Skeletal muscle tissue (tissue), 3 donors: ENCODE measurements at regions not wholly inside any gene's neighbourhood (a gene's known extent, or its start where the extent isn't known, plus 50 kb on each side); places are given as distances from the start of the nearest gene placed in this dataset.

Experiments used
- H3K27ac ChIP-seq: one replicate; pipeline ENCODE4 v1.7.0; 2013; ENCODE audit warnings: mild to moderate bottlenecking, low read depth, low read length, inconsistent platforms
- H3K27me3 ChIP-seq, 3 donors: one replicate each; pipeline ENCODE4 v1.7.0; 2013; ENCODE audit warnings: low read length in 3 of 3; ENCODE audit not compliant: control insufficient read depth in 3 of 3, insufficient read depth in 3 of 3
- H3K36me3 ChIP-seq, 3 donors: one replicate each; pipeline ENCODE4 v1.7.0; 2013; ENCODE audit warnings: low read length in 3 of 3; ENCODE audit not compliant: control insufficient read depth in 3 of 3, insufficient read depth in 3 of 3
- H3K4me1 ChIP-seq, 3 donors: one replicate each; pipeline ENCODE4 v1.7.0; 2013; ENCODE audit warnings: low read length in 3 of 3, mild to moderate bottlenecking in 3 of 3; ENCODE audit not compliant: control insufficient read depth in 3 of 3, insufficient read depth in 3 of 3
- H3K4me3 ChIP-seq, 3 donors: one replicate each; pipeline ENCODE4 v1.7.0; 2013; ENCODE audit warnings: low read length in 3 of 3
- H3K9ac ChIP-seq, 3 donors: one replicate each; pipeline ENCODE4 v1.7.0; 2013; ENCODE audit warnings: low read length in 3 of 3, mild to moderate bottlenecking in 3 of 3, moderate library complexity in 2 of 3, low read depth in 1 of 3
- H3K9me3 ChIP-seq, 3 donors: one replicate each; pipeline ENCODE4 v1.7.0; 2013; ENCODE audit warnings: low read length in 3 of 3; ENCODE audit not compliant: control insufficient read depth in 3 of 3
- donor health status: Osteomylitis.

- Histone ChIP-seq H3K27me3 (no peaks in the 10 kb centered on the region), H3K9ac (no peak overlapping the region), H3K4me1 (no peaks in the 10 kb centered on the region), H3K36me3 (no peaks in the 10 kb centered on the region), H3K27ac (no peak overlapping the region), H3K9me3 (no peaks in the 10 kb centered on the region), H3K4me3 (no peak overlapping the region)
Measured at GRCh38 chr4:149112109-149112508, 669.9 kb upstream of the NR3C2 start.

DNA sequence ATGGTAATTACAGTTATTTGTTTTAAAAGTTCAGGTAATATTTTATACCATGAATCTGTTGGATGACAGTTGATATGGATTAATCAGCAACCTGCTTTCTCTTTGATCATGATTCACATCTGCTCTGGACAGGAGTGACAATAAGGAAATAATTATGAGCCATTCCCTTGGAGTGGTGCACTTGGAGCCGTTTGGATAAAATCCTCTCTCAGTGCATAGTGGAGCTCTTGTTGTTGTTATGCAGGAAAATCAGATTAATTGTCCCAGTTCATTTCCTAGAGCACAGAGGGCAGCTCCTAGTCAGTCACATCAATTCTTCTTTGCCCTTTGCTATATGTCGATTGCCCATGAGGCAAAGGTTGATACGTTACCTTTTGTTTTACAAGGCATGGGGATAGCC lies 668.3 kb upstream of the NR3C2 start:
- no peaks in the 10 kb centered on the region for H3K36me3 ChIP-seq
- H3K27me3 ChIP-seq: no peaks in the 10 kb centered on the region
- H3K4me1 ChIP-seq: no peaks in the 10 kb centered on the region
- no peak overlapping the region for H3K9ac ChIP-seq
- no peaks in the 10 kb centered on the region for H3K9me3 ChIP-seq
- H3K4me3 ChIP-seq: no peak overlapping the region
- no peak overlapping the region for H3K27ac ChIP-seq

- Histone ChIP-seq H3K9ac (no peak overlapping the region), H3K27me3 (no peaks in the 10 kb centered on the region), H3K36me3 (no peaks in the 10 kb centered on the region), H3K9me3 (no peaks in the 10 kb centered on the region), H3K4me3 (no peak overlapping the region), H3K27ac (no peak overlapping the region), H3K4me1 (no peaks in the 10 kb centered on the region)
Measured at GRCh38 chr4:149108626-149109025, 666.4 kb upstream of the NR3C2 start.

- Histone ChIP-seq H3K27ac (no peak overlapping the region), H3K27me3 (no peaks in the 10 kb centered on the region), H3K36me3 (no peaks in the 10 kb centered on the region)
Measured at GRCh38 chr4:149102765-149103164, 660.6 kb upstream of the NR3C2 start.

DNA sequence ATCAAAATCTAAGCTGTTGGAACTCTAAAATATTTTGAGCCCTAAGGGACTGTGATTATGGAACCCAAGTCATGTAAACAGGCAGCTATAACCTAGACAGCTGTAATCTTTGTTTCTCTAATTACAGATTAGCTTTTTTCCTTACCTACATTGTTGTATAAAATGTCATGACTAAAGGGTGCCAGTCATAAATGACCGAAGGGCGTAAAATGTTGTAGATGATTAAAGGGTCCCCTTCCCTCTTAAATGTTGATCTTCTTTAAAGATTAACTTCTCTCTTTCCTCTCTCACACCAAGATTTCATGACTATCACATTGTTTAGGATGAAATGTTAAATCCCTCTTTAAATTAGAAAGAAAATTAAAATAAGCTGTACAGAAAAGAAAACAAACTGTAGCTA lies 659.4 kb upstream of the NR3C2 start:
- H3K36me3 ChIP-seq: no peaks in the 10 kb centered on the region
- H3K27me3 ChIP-seq: no peaks in the 10 kb centered on the region
- no peak overlapping the region for H3K4me3 ChIP-seq
- no peaks in the 10 kb centered on the region for H3K4me1 ChIP-seq
- H3K27ac ChIP-seq: no peak overlapping the region
- H3K9me3 ChIP-seq: peaks cover 0 to 2% (median 0%) of the 10 kb centered on the region in 3 donors
- no peak overlapping the region for H3K9ac ChIP-seq

More at GRCh38 chr4:149102765-149103164, 660.6 kb upstream of the NR3C2 start:
- H3K9ac ChIP-seq: no peak overlapping the region
- H3K4me3 ChIP-seq: no peak overlapping the region
- H3K9me3 ChIP-seq: no peaks in the 10 kb centered on the region
- H3K4me1 ChIP-seq: no peaks in the 10 kb centered on the region

- Histone ChIP-seq H3K27ac (no peak overlapping the region), H3K4me1 (no peaks in the 10 kb centered on the region), H3K27me3 (no peaks in the 10 kb centered on the region), H3K36me3 (no peaks in the 10 kb centered on the region), H3K9me3 (peaks cover 2 to 6% (median 5%) of the 10 kb centered on the region in 3 donors), H3K4me3 (no peak overlapping the region), H3K9ac (no peak overlapping the region)
Measured at GRCh38 chr4:149095811-149096210, 653.6 kb upstream of the NR3C2 start.

DNA sequence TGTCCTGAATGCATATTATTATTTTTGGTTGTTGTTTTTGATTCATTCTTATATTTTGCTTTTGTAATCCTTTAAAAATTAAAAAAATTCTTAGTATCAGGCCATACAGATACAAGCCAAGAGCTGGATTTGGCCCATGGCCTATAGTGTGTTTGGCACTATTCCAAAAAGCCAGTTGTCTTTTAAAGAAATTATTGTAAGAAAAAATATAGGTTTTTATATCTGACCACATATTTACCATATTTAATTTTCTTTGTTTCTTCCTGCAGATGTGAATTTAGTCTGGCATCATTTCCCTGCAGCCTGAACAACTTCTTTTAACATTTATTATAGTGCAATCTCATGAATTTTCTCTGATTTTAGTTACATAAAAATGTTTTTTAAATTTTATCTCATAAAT lies 652.8 kb upstream of the NR3C2 start:
- Histone ChIP-seq H3K9ac (no peak overlapping the region), H3K27ac (no peak overlapping the region), H3K9me3 (peaks cover 2 to 6% (median 5%) of the 10 kb centered on the region in 3 donors), H3K27me3 (no peaks in the 10 kb centered on the region), H3K4me1 (no peaks in the 10 kb centered on the region), H3K4me3 (no peak overlapping the region), H3K36me3 (no peaks in the 10 kb centered on the region)

GRCh38 chr4:149084144-149084543 lies 641.9 kb upstream of the NR3C2 start:
- Histone ChIP-seq H3K9ac (no peak overlapping the region), H3K27ac (no peak overlapping the region), H3K27me3 (no peaks in the 10 kb centered on the region), H3K36me3 (no peaks in the 10 kb centered on the region), H3K9me3 (no peaks in the 10 kb centered on the region), H3K4me3 (no peak overlapping the region), H3K4me1 (no peaks in the 10 kb centered on the region)

- no peak overlapping the region for H3K4me3 ChIP-seq
Measured at GRCh38 chr4:149077181-149077580, 635.0 kb upstream of the NR3C2 start.

GRCh38 chr4:149076401-149076800 lies 634.2 kb upstream of the NR3C2 start:
- no peak overlapping the region for H3K9ac ChIP-seq
- H3K9me3 ChIP-seq: no peaks in the 10 kb centered on the region
- no peak overlapping the region for H3K27ac ChIP-seq
- no peaks in the 10 kb centered on the region for H3K36me3 ChIP-seq
- no peak overlapping the region for H3K4me3 ChIP-seq
- H3K27me3 ChIP-seq: no peaks in the 10 kb centered on the region
- peaks cover 0 to 3% (median 0%) of the 10 kb centered on the region in 3 donors for H3K4me1 ChIP-seq

More at GRCh38 chr4:149077181-149077580, 635.0 kb upstream of the NR3C2 start:
- H3K4me1 ChIP-seq: peaks cover 0 to 3% (median 0%) of the 10 kb centered on the region in 3 donors
- H3K27ac ChIP-seq: no peak overlapping the region
- H3K27me3 ChIP-seq: no peaks in the 10 kb centered on the region
- no peak overlapping the region for H3K9ac ChIP-seq
- no peaks in the 10 kb centered on the region for H3K9me3 ChIP-seq
- no peaks in the 10 kb centered on the region for H3K36me3 ChIP-seq

GRCh38 chr4:149072384-149072783 lies 630.2 kb upstream of the NR3C2 start:
- no peak overlapping the region for H3K27ac ChIP-seq
- no peak overlapping the region for H3K9ac ChIP-seq
- no peak overlapping the region for H3K4me3 ChIP-seq
- H3K36me3 ChIP-seq: no peaks in the 10 kb centered on the region
- H3K27me3 ChIP-seq: no peaks in the 10 kb centered on the region
- peaks cover 0 to 3% (median 0%) of the 10 kb centered on the region in 3 donors for H3K4me1 ChIP-seq
- H3K9me3 ChIP-seq: no peaks in the 10 kb centered on the region
